Testis (tissue), 2 donors: ENCODE measurements at regions not wholly inside any gene's neighbourhood (a gene's known extent, or its start where the extent isn't known, plus 50 kb on each side); places are given as distances from the start of the nearest gene placed in this dataset.

Source experiments
- DNase-seq: peaks from one replicate; pipeline ENCODE4 v3.0.0-alpha.2; 2019
- H3K27ac ChIP-seq, 2 donors: fragments of 200-600 bp; sonication (generic); one replicate each; pipeline ENCODE4 v1.5.1; 2019
- H3K27me3 ChIP-seq: fragments of 200-600 bp; sonication (generic); one replicate; pipeline ENCODE4 v1.5.1; 2019
- H3K36me3 ChIP-seq: fragments of 200-600 bp; sonication (generic); one replicate; pipeline ENCODE4 v1.5.1; 2017; ENCODE audit warnings: low read depth; ENCODE audit errors: missing control alignments
- H3K4me1 ChIP-seq: fragments of 200-600 bp; sonication (generic); one replicate; pipeline ENCODE4 v1.5.1; 2019
- H3K4me3 ChIP-seq, 2 donors: fragments of 200-600 bp; sonication (generic); one replicate each; pipeline ENCODE4 v1.5.1; 2017 to 2019
- H3K9me3 ChIP-seq: fragments of 200-600 bp; sonication (generic); one replicate; pipeline ENCODE4 v1.5.1; 2017
- CTCF ChIP-seq, 3 experiments: fragments of 450-650 bp in 2 of 3; fragments of 200-600 bp in 1 of 3; sonication (generic) in 1 of 3; IDR thresholded peaks; one replicate each; pipeline ENCODE4 v1.5.1; 2016 to 2019; ENCODE audit warnings: antibody characterized with exemption in 3 of 3, mild to moderate bottlenecking in 2 of 3, moderate library complexity in 1 of 3
- POLR2A ChIP-seq: fragments of 450-650 bp; IDR thresholded peaks from one replicate; pipeline ENCODE4 v1.6.1; 2017; ENCODE audit warnings: antibody characterized with exemption, mild to moderate bottlenecking, moderate library complexity
- WGBS, 2 donors: methylation state at CpG; one replicate each; pipeline ENCODE4 v1.1.5; 2018; 5-methylcytosine and 5-hydroxymethylcytosine counted together
- intact Hi-C: fragments of 100-400 bp; cut with DNase I; formaldehyde crosslinking; loops from one replicate; pipeline ENCODE4 v1.15.1; 2023; ENCODE audit warnings: low total_unique reads

GRCh38 chr12:91401190-91401589 is 218.6 kb upstream of the DCN start:
- Histone ChIP-seq H3K4me3 (no peak overlapping the region), H3K27me3 (no peaks in the 10 kb centered on the region), H3K4me1 (no peaks in the 10 kb centered on the region), H3K9me3 (no peaks in the 10 kb centered on the region), H3K36me3 (no peaks in the 10 kb centered on the region), H3K27ac (no peak overlapping the region)
- intact Hi-C loops, result no loop called here
- TF ChIP-seq CTCF (IDR thresholded peaks at IDR 0.05) (no peak), POLR2A (no peak)
- DNase-seq, result no peak

GRCh38 chr12:91400271-91400670 is 217.7 kb upstream of the DCN start:
- Histone ChIP-seq H3K4me3 (no peak overlapping the region), H3K27me3 (no peaks in the 10 kb centered on the region), H3K4me1 (no peaks in the 10 kb centered on the region), H3K36me3 (no peaks in the 10 kb centered on the region), H3K9me3 (no peaks in the 10 kb centered on the region), H3K27ac (no peak overlapping the region)
- intact Hi-C loops, result no loop called here
- TF ChIP-seq POLR2A (no peak), CTCF (IDR thresholded peaks at IDR 0.05) (no peak)
- no peak for DNase-seq
- WGBS, 2 donors, result 47 to 56% methylated on average over 4 of the region's 4 CpGs

GRCh38 chr12:91397866-91398532 is 215.4 kb upstream of the DCN start:
- intact Hi-C loops, result no loop called here

GRCh38 chr12:91396293-91396692 is 213.7 kb upstream of the DCN start:
- Histone ChIP-seq H3K27ac (no peak overlapping the region), H3K36me3 (no peaks in the 10 kb centered on the region), H3K4me1 (no peaks in the 10 kb centered on the region), H3K27me3 (no peaks in the 10 kb centered on the region), H3K4me3 (no peak overlapping the region), H3K9me3 (no peaks in the 10 kb centered on the region)
- DNase-seq, result no peak
- intact Hi-C loops, result no loop called here
- TF ChIP-seq CTCF (IDR thresholded peaks at IDR 0.05) (no peak), POLR2A (no peak)

More at GRCh38 chr12:91397866-91398532, 215.4 kb upstream of the DCN start:
- no peaks in the 10 kb centered on the region for H3K4me1 ChIP-seq
- no peaks in the 10 kb centered on the region for H3K36me3 ChIP-seq
- no peak overlapping the region for H3K27ac ChIP-seq
- H3K9me3 ChIP-seq, result no peaks in the 10 kb centered on the region
- H3K4me3 ChIP-seq, result no peak overlapping the region
- TF ChIP-seq CTCF (IDR thresholded peaks at IDR 0.05), result no peak
- no peak for TF ChIP-seq POLR2A
- H3K27me3 ChIP-seq, result no peaks in the 10 kb centered on the region
- no peak for DNase-seq
- WGBS, 2 donors, result 85 to 89% methylated on average over 4 of the region's 4 CpGs

- no peak overlapping the region for H3K4me3 ChIP-seq
- intact Hi-C loops, result no loop called here
- no peak for DNase-seq
- no peak for TF ChIP-seq CTCF (IDR thresholded peaks at IDR 0.05)
- no peak for TF ChIP-seq POLR2A
- H3K27ac ChIP-seq, result no peak overlapping the region
- no peaks in the 10 kb centered on the region for H3K4me1 ChIP-seq
- no peaks in the 10 kb centered on the region for H3K9me3 ChIP-seq
- no peaks in the 10 kb centered on the region for H3K27me3 ChIP-seq
- H3K36me3 ChIP-seq, result no peaks in the 10 kb centered on the region
- 69 to 77% methylated on average over 4 to 5 of the region's 5 CpGs for WGBS, 2 donors
These were observed 213.1 kb upstream of the DCN start for GRCh38 chr12:91395628-91396135.
